ENCODE measurements at regions not wholly inside any gene's neighbourhood (a gene's known extent, or its start where the extent isn't known, plus 50 kb on each side); places are given as distances from the start of the nearest gene placed in this dataset.

DNA sequence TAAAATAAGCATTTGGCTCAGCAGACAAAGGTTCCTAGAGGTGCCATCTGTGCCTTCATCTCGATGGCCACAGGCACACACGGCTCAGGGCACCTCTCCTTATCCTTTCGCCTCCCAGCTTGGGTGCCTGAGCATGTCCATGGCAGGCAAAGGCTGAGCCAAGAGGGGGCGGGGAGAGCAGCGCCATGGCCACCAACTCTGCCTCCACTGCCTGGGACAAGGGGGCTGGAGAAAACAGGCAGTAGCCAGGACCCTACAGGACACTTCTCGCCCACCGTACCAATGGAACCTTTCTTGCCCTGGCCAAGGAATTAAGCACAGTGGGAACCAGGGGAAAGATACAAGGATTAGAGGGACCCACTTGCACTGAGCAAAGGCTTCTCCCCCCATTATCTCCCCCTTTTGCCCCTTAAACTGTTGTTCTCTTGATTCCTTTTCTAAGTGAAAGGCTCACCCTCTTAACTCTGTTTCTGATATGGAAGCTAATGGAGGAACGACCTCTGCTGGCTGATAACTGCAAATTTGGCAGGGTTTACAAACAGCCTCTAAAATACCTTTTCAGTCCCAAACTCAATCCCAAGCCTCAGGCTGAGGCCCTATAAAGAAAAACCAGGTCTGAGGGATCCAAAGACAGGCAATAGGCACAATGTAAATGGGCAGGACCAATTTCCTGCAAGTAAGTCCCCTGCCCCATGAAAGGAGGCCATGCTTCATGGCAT, 335.2 kb downstream of the ADAM29 start:
- peak; percentile 57 for TF ChIP-seq CTCF (IDR thresholded peaks at IDR 0.05)

DNA sequence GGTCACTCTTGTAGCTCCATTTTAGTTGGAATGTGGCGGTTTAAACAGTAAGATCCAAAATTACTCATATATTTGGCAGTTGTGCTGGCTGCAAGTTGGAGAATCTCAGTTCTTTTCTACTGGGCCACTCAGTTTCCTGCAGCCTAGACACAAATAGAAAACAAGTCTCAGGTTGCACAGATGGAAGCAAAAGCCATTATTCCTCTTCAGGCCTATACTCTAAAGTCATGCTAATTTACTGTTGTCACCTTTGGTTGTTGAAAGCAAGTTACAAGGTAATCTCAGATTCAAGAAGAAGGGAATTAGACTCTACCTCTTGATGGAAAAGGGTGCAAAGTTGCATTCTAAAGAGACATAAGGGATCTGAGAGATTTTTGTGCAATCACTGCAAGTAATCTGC, 345.4 kb downstream of the ADAM29 start:
- no peak for TF ChIP-seq CTCF (IDR thresholded peaks at IDR 0.05)

DNA sequence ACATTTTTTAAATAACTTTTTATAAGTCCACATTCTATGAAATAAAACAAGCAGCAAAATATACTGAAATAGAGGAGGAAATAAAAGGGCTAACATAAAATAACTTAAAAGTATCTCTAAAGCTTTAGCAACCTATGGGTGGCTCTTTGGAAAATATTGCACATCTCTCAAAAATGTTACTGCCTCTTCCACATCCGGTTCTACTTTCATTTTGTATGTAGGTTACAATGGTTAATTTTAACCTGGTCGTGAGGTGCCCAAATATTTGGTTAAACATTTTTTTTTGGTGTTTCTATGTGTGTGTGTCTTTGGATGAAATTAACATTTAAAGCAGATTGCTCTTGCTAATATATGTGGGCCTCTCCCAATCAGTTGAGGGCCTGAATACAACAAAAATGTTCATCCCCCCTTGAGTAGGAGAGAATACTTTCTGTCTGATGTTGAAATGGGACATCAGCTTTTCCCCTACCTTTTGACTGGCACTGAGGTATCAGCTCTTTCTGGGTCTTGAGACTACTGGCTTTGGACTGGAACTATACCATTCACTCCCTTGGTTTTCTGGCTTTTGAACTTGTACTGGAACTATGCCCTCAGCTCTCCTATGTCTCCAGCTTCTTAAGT, 353.0 kb downstream of the ADAM29 start:
- TF ChIP-seq CTCF (IDR thresholded peaks at IDR 0.05), result no peak

- no peak for TF ChIP-seq CTCF (IDR thresholded peaks at IDR 0.05)
Measured at GRCh38 chr4:175273995-175274753, 356.0 kb downstream of the ADAM29 start.

- TF ChIP-seq CTCF (IDR thresholded peaks at IDR 0.05), result no peak
Measured at GRCh38 chr4:175277816-175278215, 359.7 kb downstream of the ADAM29 start.

DNA sequence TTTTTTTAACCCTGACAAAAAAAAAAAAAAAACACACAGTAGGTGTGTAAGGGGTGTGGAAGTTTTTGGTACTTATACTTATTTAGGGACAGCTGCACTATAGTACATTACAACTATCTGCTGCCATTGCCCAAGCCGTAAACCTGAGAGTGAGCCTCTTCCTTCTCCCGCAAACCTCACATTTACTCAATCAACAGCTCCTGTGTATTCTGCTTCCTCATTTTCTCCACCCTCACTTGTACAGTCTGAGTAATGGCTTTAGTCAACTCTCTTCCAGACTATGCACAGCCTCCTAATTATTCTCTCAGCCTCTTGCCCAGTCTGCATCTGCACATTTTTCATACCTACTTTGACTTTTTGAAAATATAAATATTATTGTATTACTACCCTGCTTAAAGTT, 362.0 kb downstream of the ADAM29 start:
- TF ChIP-seq CTCF (IDR thresholded peaks at IDR 0.05), result no peak

DNA sequence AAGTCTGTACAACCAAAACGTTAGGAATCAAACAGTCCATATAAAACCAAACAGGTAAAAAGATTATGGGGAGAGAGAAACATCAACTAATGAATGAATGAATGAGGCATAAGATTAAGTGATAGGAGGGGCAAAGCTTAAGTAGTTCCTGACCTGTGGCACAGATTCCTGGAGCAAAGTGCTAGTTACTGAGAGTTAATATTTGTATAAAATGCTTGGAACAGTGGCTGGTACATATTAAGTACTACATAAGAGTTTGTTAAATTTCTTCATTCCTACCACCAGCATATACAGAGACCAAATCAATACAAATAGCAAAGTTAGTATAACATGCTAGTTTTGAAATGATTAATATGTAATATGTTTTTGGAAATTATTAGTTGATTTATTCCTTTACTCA, 363.7 kb downstream of the ADAM29 start:
- TF ChIP-seq CTCF (IDR thresholded peaks at IDR 0.05), result no peak

Data from LNCAP (cell line).